Endothelial cell of umbilical vein (primary cell): ENCODE measurements at regions not wholly inside any gene's neighbourhood (a gene's known extent, or its start where the extent isn't known, plus 50 kb on each side); places are given as distances from the start of the nearest gene placed in this dataset.

ENCODE experiments used
- BruUV-seq: library from RNA; stranded (reverse); fragments of 400-500 nt; replicated peaks from 2 replicates; lab custom pipeline; 2021; lab: Mats Ljungman, UMichigan
- CTCF ChIA-PET: fragments of 300-600, 350-600 bp; sonication (Branson Sonifier 250); formaldehyde crosslinking; loops from one replicate; lab custom pipeline; 2021; ENCODE audit warnings: antibody characterized with exemption, inconsistent platforms; lab: Charles Lee
- POLR2A ChIA-PET: fragments of 300-600, 350-600 bp; sonication (Branson Sonifier 250); formaldehyde crosslinking; loops from one replicate; lab custom pipeline; 2021; ENCODE audit warnings: antibody characterized with exemption, inconsistent platforms; lab: Charles Lee
- DNase-seq: peaks from one replicate; pipeline ENCODE4 v3.0.0-alpha.2; 2011; ENCODE audit warnings: low read depth, low spot score
- FAIRE-seq: peaks from 2 replicates; lab custom pipeline; 2011; peaks lifted over from hg19 to GRCh38; lab: Jason Lieb, UNC
- H2AFZ ChIP-seq: 2 replicates; pipeline ENCODE4 v1.6.0; 2012; ENCODE audit warnings: low read depth, low read length, control low read depth, inconsistent platforms
- H3K27ac ChIP-seq: 2 replicates; pipeline ENCODE4 v1.5.1; 2011; ENCODE audit warnings: low read depth, mild to moderate bottlenecking, control low read depth, low read length, moderate library complexity; ENCODE audit not compliant: insufficient read depth
- H3K27me3 ChIP-seq, 2 experiments: 2 replicates each; pipeline versions ENCODE4 v1.6.0 to v1.6.1; 2011; ENCODE audit warnings: low read length in 2 of 2, mixed read lengths in 1 of 2; ENCODE audit not compliant: control insufficient read depth in 2 of 2, insufficient read depth in 2 of 2
- H3K36me3 ChIP-seq, 2 experiments: 2 replicates in 1 of 2; 3 replicates in 1 of 2; pipeline ENCODE4 v1.5.1; 2011; ENCODE audit warnings: low read length in 2 of 2, mild to moderate bottlenecking in 1 of 2, moderate library complexity in 1 of 2; ENCODE audit not compliant: control insufficient read depth in 2 of 2, insufficient read depth in 2 of 2; ENCODE audit errors: extremely low read depth in 1 of 2
- H3K4me1 ChIP-seq: 3 replicates; pipeline ENCODE4 v1.5.1; 2011; ENCODE audit warnings: mild to moderate bottlenecking, low read length; ENCODE audit not compliant: control insufficient read depth, insufficient read depth; ENCODE audit errors: extremely low read depth
- H3K4me2 ChIP-seq: 2 replicates; pipeline ENCODE4 v1.6.1; 2011; ENCODE audit warnings: low read length, control low read depth, mixed read lengths; ENCODE audit not compliant: insufficient read depth
- H3K4me3 ChIP-seq, 3 experiments: fragments of 200-600 bp in 1 of 3; sonication (generic), shearing (Covaris generic) in 1 of 3; replicated peaks in 1 of 3; 2 replicates each; pipeline ENCODE4 v1.5.1; 2011 to 2016; ENCODE audit warnings: control low read depth in 3 of 3, low read length in 3 of 3, mild to moderate bottlenecking in 2 of 3, inconsistent platforms in 1 of 3, low read depth in 1 of 3, moderate library complexity in 1 of 3; ENCODE audit not compliant: insufficient read depth in 1 of 3
- H3K79me2 ChIP-seq: 2 replicates; pipeline ENCODE4 v1.6.0; 2012; ENCODE audit warnings: low read length, inconsistent platforms; ENCODE audit not compliant: control insufficient read depth, insufficient read depth
- H3K9ac ChIP-seq: replicated peaks from 2 replicates; pipeline ENCODE3; 2011; ENCODE audit warnings: low read length, control low read depth; ENCODE audit not compliant: insufficient read depth; ENCODE audit errors: extremely low read depth
- H3K9me1 ChIP-seq: replicated peaks from 3 replicates; pipeline ENCODE4 v1.6.0; 2011; ENCODE audit warnings: mild to moderate bottlenecking, low read length; ENCODE audit not compliant: control insufficient read depth, insufficient read depth; ENCODE audit errors: extremely low read depth
- H3K9me3 ChIP-seq: replicated peaks from 2 replicates; pipeline ENCODE4 v1.5.1; 2012; ENCODE audit warnings: low read length, inconsistent platforms; ENCODE audit not compliant: control insufficient read depth, insufficient read depth
- H4K20me1 ChIP-seq: replicated peaks from 2 replicates; pipeline ENCODE3; 2011; ENCODE audit warnings: mild to moderate bottlenecking, low read length; ENCODE audit not compliant: control insufficient read depth, insufficient read depth; ENCODE audit errors: extremely low read depth
- EZH2 ChIP-seq: IDR thresholded peaks from 2 replicates; pipeline ENCODE4 v1.6.1; 2012; ENCODE audit warnings: borderline replicate concordance, low read depth, mild to moderate bottlenecking, moderate library complexity, low read length, inconsistent platforms; ENCODE audit not compliant: severe bottlenecking
- FOS ChIP-seq: IDR thresholded peaks from 2 replicates; pipeline ENCODE4 v1.6.1; 2011; ENCODE audit warnings: mild to moderate bottlenecking, low read length, moderate library complexity, borderline replicate concordance; ENCODE audit not compliant: insufficient read depth
- GATA2 ChIP-seq: IDR thresholded peaks from 2 replicates; pipeline ENCODE4 v1.7.0; 2011; ENCODE audit warnings: low read depth, mild to moderate bottlenecking, moderate library complexity, mixed read lengths, low read length; ENCODE audit not compliant: insufficient read length, insufficient read depth
- JUN ChIP-seq: IDR thresholded peaks from 2 replicates; pipeline ENCODE4 v1.6.1; 2011; ENCODE audit warnings: borderline replicate concordance, low read depth; ENCODE audit not compliant: insufficient read length, insufficient read depth
- MYC ChIP-seq: IDR thresholded peaks from one replicate; pipeline ENCODE4 v1.6.1; 2011; ENCODE audit warnings: mild to moderate bottlenecking, low read depth, low read length
- POLR2A ChIP-seq: IDR thresholded peaks from 2 replicates; pipeline ENCODE4 v1.6.1; 2012; ENCODE audit warnings: low read depth, mild to moderate bottlenecking, control low read depth, low read length
- POLR2AphosphoS5 ChIP-seq: IDR thresholded peaks from 2 replicates; pipeline ENCODE4 v1.6.1; 2012; ENCODE audit warnings: low read depth, mild to moderate bottlenecking, control low read depth, low read length, moderate library complexity; ENCODE audit not compliant: insufficient read depth
- dilution Hi-C: fragments of 300-500 bp; cut with MboI; formaldehyde crosslinking; loops from one replicate; pipeline ENCODE4 v1.15.0; 2019; ENCODE audit warnings: low sequenced_read_pairs; ENCODE audit not compliant: extremely low pct_ligation_motif_present
- intact Hi-C: fragments of 100-400 bp; cut with micrococcal nuclease; formaldehyde crosslinking; loops from one replicate; pipeline ENCODE4 v1.10.0; 2022
- TF ChIP-seq, protein P1 (sequence below), 2 donors: IDR thresholded peaks; 1 replicate in 1 of 2; 2 replicates in 1 of 2; pipeline ENCODE4 v1.5.1; 2011; ENCODE audit warnings: low read length in 2 of 2, mild to moderate bottlenecking in 2 of 2, moderate library complexity in 2 of 2, control low read depth in 1 of 2, inconsistent platforms in 1 of 2, low read depth in 1 of 2; ENCODE audit not compliant: insufficient read depth in 1 of 2; ENCODE audit errors: extremely low read depth in 1 of 2
- TF ChIP-seq, protein P2 (sequence below): IDR thresholded peaks from 2 replicates; pipeline ENCODE4 v1.6.1; 2011; ENCODE audit not compliant: insufficient read depth, insufficient read length

DNA sequence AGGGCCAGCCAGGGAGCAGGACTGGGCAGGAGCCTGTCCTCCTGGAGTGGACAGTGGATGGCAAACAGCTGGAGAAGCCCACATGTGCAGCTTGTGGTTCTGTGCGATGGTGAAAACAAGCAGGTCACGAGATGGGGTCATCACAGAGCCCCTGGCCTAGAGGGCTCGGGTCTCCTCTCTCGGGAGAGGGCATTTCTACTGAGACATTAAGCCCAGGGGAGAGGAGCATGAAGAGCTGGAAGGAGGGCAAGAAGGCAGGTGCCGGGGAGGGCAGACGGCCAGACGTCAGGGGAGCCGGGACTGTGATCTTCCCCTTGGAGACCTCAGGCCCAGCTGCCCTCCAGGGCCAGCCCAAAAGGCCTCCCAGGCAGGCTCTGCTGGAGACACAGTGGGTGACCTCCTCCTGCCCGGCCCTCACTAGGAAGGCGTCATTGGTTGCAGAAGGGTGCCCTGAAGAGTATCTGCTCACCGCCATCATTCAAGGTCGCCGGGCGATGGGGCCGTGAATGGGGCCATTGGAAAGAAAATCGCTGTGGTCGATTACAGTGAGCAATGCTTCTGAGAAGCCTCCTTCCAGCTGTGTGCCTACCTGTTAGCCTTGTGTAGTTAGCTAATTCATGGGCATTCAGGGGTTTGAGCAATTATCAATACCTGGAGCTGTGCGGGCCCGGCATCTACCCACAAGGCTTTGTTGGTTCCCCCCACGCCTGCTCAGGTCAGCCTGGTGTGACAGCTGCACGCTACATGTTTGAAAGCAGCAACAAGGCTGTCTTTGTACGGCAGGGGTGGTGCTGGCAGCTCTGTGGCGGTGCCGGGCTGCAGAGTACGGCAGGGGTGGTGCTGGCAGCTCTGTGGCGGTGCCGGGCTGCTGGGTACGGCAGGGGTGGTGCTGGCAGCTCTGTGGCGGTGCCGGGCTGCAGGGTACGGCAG lies 72.3 kb upstream of the ACTRT2 start:
- H3K4me1 ChIP-seq: no peaks in the 10 kb centered on the region
- no peak overlapping the region for H3K4me3 ChIP-seq
- H3K36me3 ChIP-seq: no peaks in the 10 kb centered on the region
- ChIA-PET CTCF (no interaction called here), POLR2A (no interaction called here)
- intact Hi-C loops (no loop called here), dilution Hi-C loops (no loop called here)
- TF ChIP-seq MYC (no peak), FOS (no peak), POLR2AphosphoS5 (no peak), POLR2A (no peak), GATA2 (no peak), EZH2 (no peak), JUN (no peak)
- TF ChIP-seq, protein P1, sequence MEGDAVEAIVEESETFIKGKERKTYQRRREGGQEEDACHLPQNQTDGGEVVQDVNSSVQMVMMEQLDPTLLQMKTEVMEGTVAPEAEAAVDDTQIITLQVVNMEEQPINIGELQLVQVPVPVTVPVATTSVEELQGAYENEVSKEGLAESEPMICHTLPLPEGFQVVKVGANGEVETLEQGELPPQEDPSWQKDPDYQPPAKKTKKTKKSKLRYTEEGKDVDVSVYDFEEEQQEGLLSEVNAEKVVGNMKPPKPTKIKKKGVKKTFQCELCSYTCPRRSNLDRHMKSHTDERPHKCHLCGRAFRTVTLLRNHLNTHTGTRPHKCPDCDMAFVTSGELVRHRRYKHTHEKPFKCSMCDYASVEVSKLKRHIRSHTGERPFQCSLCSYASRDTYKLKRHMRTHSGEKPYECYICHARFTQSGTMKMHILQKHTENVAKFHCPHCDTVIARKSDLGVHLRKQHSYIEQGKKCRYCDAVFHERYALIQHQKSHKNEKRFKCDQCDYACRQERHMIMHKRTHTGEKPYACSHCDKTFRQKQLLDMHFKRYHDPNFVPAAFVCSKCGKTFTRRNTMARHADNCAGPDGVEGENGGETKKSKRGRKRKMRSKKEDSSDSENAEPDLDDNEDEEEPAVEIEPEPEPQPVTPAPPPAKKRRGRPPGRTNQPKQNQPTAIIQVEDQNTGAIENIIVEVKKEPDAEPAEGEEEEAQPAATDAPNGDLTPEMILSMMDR (IDR thresholded peaks at IDR 0.05; ENCODE audit: extremely low read depth in 1 of 2, insufficient read depth in 1 of 2, low read depth in 1 of 2, low read length in 2 of 2): no peak
- TF ChIP-seq, protein P2, sequence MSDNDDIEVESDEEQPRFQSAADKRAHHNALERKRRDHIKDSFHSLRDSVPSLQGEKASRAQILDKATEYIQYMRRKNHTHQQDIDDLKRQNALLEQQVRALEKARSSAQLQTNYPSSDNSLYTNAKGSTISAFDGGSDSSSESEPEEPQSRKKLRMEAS: no peak
- no peaks in the 10 kb centered on the region for H3K79me2 ChIP-seq
- H3K27ac ChIP-seq: no peak overlapping the region
- H3K27me3 ChIP-seq: no peaks in the 10 kb centered on the region
- no peaks in the 10 kb centered on the region for H3K9me1 ChIP-seq
- no peak overlapping the region for H2AFZ ChIP-seq
- BruUV-seq: no TSS peak
- no peak overlapping the region for H3K9ac ChIP-seq
- H3K9me3 ChIP-seq: peaks cover 4% of the 10 kb centered on the region
- no peaks in the 10 kb centered on the region for H4K20me1 ChIP-seq
- no peak for FAIRE-seq
- H3K4me2 ChIP-seq: no peak overlapping the region
- no peak for DNase-seq
